Ureter (tissue), 1 donor: ENCODE measurements at regions not wholly inside any gene's neighbourhood (a gene's known extent, or its start where the extent isn't known, plus 50 kb on each side); places are given as distances from the start of the nearest gene placed in this dataset.
"Not testable (repeated sequence)": the region's sequence is repeated elsewhere in the genome, so short reads cannot be mapped to it uniquely, and the experiment has no call there.

Experiments
- DNase-seq: peaks from one replicate; pipeline ENCODE4 v3.0.0-alpha.2; 2020; ENCODE audit warnings: low spot score
- donor health status: DM: yes; HTN: yes; CAD: no.

- DNase-seq = no peak
Observed at GRCh38 chr13:44711706-44712105, 135.6 kb upstream of the TSC22D1 start.

GRCh38 chr13:44710576-44710975 is 134.4 kb upstream of the TSC22D1 start:
- no peak for DNase-seq

- not testable (repeated sequence) for DNase-seq
Observed at GRCh38 chr13:44704811-44705210, 128.7 kb upstream of the TSC22D1 start.

GRCh38 chr13:44703371-44703770 is 127.2 kb upstream of the TSC22D1 start:
- DNase-seq = no peak

- no peak for DNase-seq
Observed at GRCh38 chr13:44698066-44698465, 121.9 kb upstream of the TSC22D1 start.

- no peak for DNase-seq
Observed at GRCh38 chr13:44697058-44697457, 120.9 kb upstream of the TSC22D1 start.

GRCh38 chr13:44695520-44695919 is 119.4 kb upstream of the TSC22D1 start:
- no peak for DNase-seq

- DNase-seq = no peak
Observed at GRCh38 chr13:44694842-44695241, 118.7 kb upstream of the TSC22D1 start.

GRCh38 chr13:44694291-44694690 is 118.2 kb upstream of the TSC22D1 start:
- no peak for DNase-seq

- no peak for DNase-seq
Observed at GRCh38 chr13:44693156-44693764, 117.1 kb upstream of the TSC22D1 start.

GRCh38 chr13:44692173-44692713 is 116.1 kb upstream of the TSC22D1 start:
- DNase-seq = no peak

- DNase-seq = no peak
Observed at GRCh38 chr13:44690376-44690775, 114.2 kb upstream of the TSC22D1 start.

- DNase-seq = no peak
Observed at GRCh38 chr13:44688652-44689051, 112.5 kb upstream of the TSC22D1 start.

GRCh38 chr13:44686531-44686934 is 110.4 kb upstream of the TSC22D1 start:
- DNase-seq = no peak

- no peak for DNase-seq
Observed at GRCh38 chr13:44685641-44686040, 109.5 kb upstream of the TSC22D1 start.

GRCh38 chr13:44682416-44682815 is 106.3 kb upstream of the TSC22D1 start:
- DNase-seq = not testable (repeated sequence)

GRCh38 chr13:44680746-44681355 is 104.7 kb upstream of the TSC22D1 start:
- DNase-seq = no peak

GRCh38 chr13:44679597-44679996 is 103.5 kb upstream of the TSC22D1 start:
- DNase-seq = no peak

GRCh38 chr13:44678197-44678596 is 102.1 kb upstream of the TSC22D1 start:
- no peak for DNase-seq

GRCh38 chr13:44676534-44676933 is 100.4 kb upstream of the TSC22D1 start:
- no peak for DNase-seq

- DNase-seq = no peak
Observed at GRCh38 chr13:44669534-44669933, 93.4 kb upstream of the TSC22D1 start.

GRCh38 chr13:44668688-44669087 is 92.6 kb upstream of the TSC22D1 start:
- no peak for DNase-seq

- no peak for DNase-seq
Observed at GRCh38 chr13:44667943-44668342, 91.8 kb upstream of the TSC22D1 start.

- DNase-seq = not testable (repeated sequence)
Observed at GRCh38 chr13:44666538-44666937, 90.4 kb upstream of the TSC22D1 start.
